ENCODE measurements at regions not wholly inside any gene's neighbourhood (a gene's known extent, or its start where the extent isn't known, plus 50 kb on each side); places are given as distances from the start of the nearest gene placed in this dataset.

DNA sequence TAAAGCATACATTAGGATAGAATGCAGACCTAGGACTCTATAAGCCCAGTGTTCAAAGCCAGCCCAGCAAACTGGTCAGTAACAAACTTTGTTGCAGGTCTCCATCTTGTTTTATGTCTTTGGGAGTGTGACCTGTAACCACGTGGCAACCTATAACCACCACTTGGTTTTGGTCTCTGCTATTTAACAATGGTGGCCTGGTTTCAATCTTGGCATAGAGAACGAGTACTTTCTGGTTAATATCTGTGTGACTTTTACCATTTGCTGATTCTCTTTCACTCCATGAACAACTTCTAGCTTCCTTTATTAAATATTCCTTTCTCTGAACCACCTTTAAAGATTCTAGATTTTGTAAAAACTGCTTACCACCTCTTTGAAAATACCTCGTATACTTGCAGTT lies 118.5 kb downstream of the KCNS3 start:
- TF ChIP-seq, protein P1, sequence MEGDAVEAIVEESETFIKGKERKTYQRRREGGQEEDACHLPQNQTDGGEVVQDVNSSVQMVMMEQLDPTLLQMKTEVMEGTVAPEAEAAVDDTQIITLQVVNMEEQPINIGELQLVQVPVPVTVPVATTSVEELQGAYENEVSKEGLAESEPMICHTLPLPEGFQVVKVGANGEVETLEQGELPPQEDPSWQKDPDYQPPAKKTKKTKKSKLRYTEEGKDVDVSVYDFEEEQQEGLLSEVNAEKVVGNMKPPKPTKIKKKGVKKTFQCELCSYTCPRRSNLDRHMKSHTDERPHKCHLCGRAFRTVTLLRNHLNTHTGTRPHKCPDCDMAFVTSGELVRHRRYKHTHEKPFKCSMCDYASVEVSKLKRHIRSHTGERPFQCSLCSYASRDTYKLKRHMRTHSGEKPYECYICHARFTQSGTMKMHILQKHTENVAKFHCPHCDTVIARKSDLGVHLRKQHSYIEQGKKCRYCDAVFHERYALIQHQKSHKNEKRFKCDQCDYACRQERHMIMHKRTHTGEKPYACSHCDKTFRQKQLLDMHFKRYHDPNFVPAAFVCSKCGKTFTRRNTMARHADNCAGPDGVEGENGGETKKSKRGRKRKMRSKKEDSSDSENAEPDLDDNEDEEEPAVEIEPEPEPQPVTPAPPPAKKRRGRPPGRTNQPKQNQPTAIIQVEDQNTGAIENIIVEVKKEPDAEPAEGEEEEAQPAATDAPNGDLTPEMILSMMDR (IDR thresholded peaks at IDR 0.05) = no peak
- no peak for TF ChIP-seq POLR2A (IDR thresholded peaks at IDR 0.05)
